Right lobe of liver (tissue), 4 donors: ENCODE measurements at regions not wholly inside any gene's neighbourhood (a gene's known extent, or its start where the extent isn't known, plus 50 kb on each side); places are given as distances from the start of the nearest gene placed in this dataset.

Experiments
- POLR2A ChIP-seq: fragments of 450-650 bp; IDR thresholded peaks from one replicate; pipeline ENCODE4 v1.6.1; 2017; ENCODE audit warnings: antibody characterized with exemption, mild to moderate bottlenecking
- TF ChIP-seq, protein P1 (sequence below), 4 donors: fragments of 200-600 bp in 3 of 4; fragments of 450-650 bp in 1 of 4; IDR thresholded peaks; one replicate each; pipeline versions ENCODE4 v1.5.1 to v1.8.0; 2016 to 2022; ENCODE audit warnings: antibody characterized with exemption in 4 of 4, mild to moderate bottlenecking in 2 of 4
- donor health status: DM: no; HTN: no; CAD: no.
- donor health status: DM: no; HTN: no; CAD: no.
- donor health status: DM: no; HTN: yes; CAD: no.

DNA sequence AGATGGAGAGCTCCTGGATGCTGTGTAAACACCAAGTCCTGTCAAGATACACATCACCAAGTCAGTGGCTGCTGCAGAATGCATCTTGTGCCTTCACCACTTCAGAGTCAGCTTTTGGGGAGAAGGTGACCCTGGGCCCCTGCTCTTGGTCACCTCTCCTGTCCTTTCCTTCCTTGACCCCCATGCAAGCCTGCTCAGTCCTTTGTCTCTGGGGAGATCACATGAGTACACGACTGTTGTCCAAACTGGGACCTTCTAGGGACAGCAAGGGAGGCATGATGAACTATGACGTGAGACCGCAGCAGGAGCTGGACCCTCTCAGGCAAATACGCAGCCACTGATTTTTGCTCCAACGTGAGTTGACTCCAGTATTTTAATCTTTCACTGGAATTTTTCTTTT is 706.9 kb upstream of the ID2 start:
- TF ChIP-seq, protein P1, sequence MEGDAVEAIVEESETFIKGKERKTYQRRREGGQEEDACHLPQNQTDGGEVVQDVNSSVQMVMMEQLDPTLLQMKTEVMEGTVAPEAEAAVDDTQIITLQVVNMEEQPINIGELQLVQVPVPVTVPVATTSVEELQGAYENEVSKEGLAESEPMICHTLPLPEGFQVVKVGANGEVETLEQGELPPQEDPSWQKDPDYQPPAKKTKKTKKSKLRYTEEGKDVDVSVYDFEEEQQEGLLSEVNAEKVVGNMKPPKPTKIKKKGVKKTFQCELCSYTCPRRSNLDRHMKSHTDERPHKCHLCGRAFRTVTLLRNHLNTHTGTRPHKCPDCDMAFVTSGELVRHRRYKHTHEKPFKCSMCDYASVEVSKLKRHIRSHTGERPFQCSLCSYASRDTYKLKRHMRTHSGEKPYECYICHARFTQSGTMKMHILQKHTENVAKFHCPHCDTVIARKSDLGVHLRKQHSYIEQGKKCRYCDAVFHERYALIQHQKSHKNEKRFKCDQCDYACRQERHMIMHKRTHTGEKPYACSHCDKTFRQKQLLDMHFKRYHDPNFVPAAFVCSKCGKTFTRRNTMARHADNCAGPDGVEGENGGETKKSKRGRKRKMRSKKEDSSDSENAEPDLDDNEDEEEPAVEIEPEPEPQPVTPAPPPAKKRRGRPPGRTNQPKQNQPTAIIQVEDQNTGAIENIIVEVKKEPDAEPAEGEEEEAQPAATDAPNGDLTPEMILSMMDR (IDR thresholded peaks at IDR 0.05), result no peak
- TF ChIP-seq POLR2A, result no peak
